Motor neuron (in vitro differentiated cells): ENCODE measurements at regions not wholly inside any gene's neighbourhood (a gene's known extent, or its start where the extent isn't known, plus 50 kb on each side); places are given as distances from the start of the nearest gene placed in this dataset.
A peak's percentile ranks its signal among the peaks of the same experiment; 100 is the strongest.

Source experiments
- ATAC-seq, 8 experiments: fragments of 200-7000 bp; cut with Tn5 transposase; replicated peaks in 6 of 8; 2 replicates each; pipeline ENCODE4 v1.8.0; 2021; ENCODE audit warnings: mild to moderate bottlenecking in 8 of 8, moderate library complexity in 8 of 8
- H3K27ac ChIP-seq, 2 donors: fragments of 250-450 bp; sonication (Bioruptor Pico); 2 replicates each; pipeline ENCODE4 v1.9.0; 2021; ENCODE audit warnings: antibody characterized with exemption in 2 of 2, mild to moderate bottlenecking in 2 of 2, moderate library complexity in 1 of 2
- H3K4me1 ChIP-seq, 2 donors: fragments of 250-450 bp; sonication (Bioruptor Pico); replicated peaks in 1 of 2; 2 replicates each; pipeline ENCODE4 v1.6.1; 2021; ENCODE audit warnings: antibody characterized with exemption in 2 of 2, mild to moderate bottlenecking in 2 of 2, moderate library complexity in 1 of 2
- H3K4me3 ChIP-seq, 5 donors: fragments of 250-450 bp; sonication (Bioruptor Pico); 2 replicates each; pipeline ENCODE4 v1.9.0; 2021; ENCODE audit warnings: antibody characterized with exemption in 5 of 5, mild to moderate bottlenecking in 5 of 5, moderate library complexity in 4 of 5
- WGBS, 10 experiments: fragments of 450-650 bp; shearing (Covaris generic); methylation state at CpG; one replicate each; pipeline ENCODE4 v1.0.0; 2022; 5-methylcytosine and 5-hydroxymethylcytosine counted together
- in situ Hi-C, 9 experiments: fragments of 400-800 bp; cut with MboI; loops; one replicate each; pipeline ENCODE4 v1.15.0; 2021; ENCODE audit warnings: low sequenced_read_pairs in 9 of 9, low pct_unique_long_range_greater_than_20kb in 2 of 9; ENCODE audit not compliant: unreplicated experiment in 9 of 9

DNA sequence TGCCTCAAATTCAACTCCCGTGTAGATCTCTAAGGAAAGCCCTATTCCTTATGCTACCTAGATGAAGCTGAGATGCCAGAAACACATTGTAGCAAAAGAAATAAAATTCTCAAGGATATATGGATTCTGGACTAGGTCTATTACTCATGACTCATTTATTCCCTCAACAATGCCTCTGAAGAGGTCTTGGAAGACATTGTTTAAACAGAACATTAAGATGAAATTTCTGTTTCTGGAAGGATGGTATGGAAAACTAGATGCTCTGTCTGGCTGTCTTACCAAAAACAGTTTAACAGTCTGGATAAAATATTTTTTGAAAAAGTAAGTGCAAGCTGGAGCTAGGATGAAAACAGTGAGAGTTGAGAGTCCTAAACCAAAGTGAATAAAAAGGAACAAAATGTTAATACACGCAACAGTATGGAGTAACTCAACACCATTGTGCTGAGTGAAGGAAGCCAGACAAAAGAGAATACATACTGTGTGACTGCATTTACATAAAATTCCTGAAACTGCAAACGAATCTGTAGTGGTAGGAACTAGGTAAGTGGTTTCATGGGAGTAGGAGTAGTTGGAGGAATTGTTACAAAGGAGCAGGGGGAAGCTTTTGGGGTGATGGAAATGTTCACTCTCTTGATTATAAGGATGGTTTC is 59.3 kb upstream of the GNG12 start:
- H3K4me1 ChIP-seq = peaks cover 34 to 38% of the 10 kb centered on the region in 2 donors
- in situ Hi-C loops = no loop called here
- no peak overlapping the region for H3K27ac ChIP-seq
- ATAC-seq = no peak
- 30 to 90% (median 51%) methylated on average over 1 to 3 of the region's 3 CpGs for WGBS, 10 experiments
- no peak overlapping the region for H3K4me3 ChIP-seq

DNA sequence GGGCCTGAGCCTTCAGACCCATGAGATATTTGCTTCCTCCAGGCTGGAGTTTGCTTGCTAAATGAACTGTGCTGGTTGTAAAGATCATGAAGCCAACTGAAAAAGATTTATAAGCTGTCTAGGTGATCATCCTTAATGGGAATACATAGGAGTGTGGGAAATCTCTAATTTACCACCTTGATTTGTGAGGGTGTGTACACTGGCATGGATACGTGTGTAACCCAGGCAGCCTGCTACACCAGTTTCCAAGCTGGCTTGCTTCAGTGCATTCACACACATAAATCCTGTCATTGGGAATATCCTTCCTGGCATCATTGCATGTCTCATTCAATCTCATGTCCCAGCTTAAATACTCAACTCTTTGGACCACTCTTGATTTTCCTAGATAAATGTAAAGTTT is 57.6 kb upstream of the GNG12 start:
- ATAC-seq = peak in 4 of 8 experiments; percentile 20 to 74 (median 46)
- WGBS, 10 experiments = 88 to 100% (median 100%) methylated on average over 1 of the region's 1 CpG; no CpG with 5 or more reads in 5 of the 10 experiments
- in situ Hi-C loops = no loop called here

GRCh38 chr1:67889953-67890567 is 56.8 kb upstream of the GNG12 start:
- peak in 7 of 8 experiments; percentile 65 to 96 (median 75) for ATAC-seq
- Histone ChIP-seq H3K4me1 (peaks cover 16 to 20% of the 10 kb centered on the region in 2 donors), H3K4me3 (no peak overlapping the region), H3K27ac (no peak overlapping the region)
- in situ Hi-C loops = no loop called here

More for the DNA sequence above, 57.6 kb upstream of the GNG12 start:
- H3K4me3 ChIP-seq = no peak overlapping the region
- H3K4me1 ChIP-seq = peaks cover 18 to 23% of the 10 kb centered on the region in 2 donors
- no peak overlapping the region for H3K27ac ChIP-seq

DNA sequence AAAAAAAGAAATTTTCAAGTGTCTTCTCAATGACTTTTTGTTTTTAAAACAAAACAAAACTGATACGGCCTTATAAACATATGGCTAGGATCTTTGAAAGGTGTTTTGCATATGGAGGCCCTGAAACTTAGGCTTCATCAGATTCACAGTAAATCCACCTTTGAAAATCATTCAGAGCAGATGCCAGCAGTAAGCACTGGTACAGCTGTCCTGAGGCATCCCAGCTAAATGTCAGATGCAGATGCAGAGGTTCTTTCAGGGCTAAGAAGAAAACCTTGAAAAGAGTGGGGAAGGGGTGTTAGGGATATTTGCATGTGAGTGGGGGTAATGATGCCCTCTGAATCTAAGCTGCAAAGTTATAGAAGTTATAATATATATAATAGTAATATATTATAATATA is 56.2 kb upstream of the GNG12 start:
- H3K4me3 ChIP-seq = no peak overlapping the region
- no peak for ATAC-seq
- H3K27ac ChIP-seq = no peak overlapping the region
- in situ Hi-C loops = no loop called here
- WGBS, 10 experiments = 60 to 91% (median 85%) methylated on average over 1 of the region's 1 CpG; no CpG with 5 or more reads in 2 of the 10 experiments
- peaks cover 16 to 20% of the 10 kb centered on the region in 2 donors for H3K4me1 ChIP-seq

DNA sequence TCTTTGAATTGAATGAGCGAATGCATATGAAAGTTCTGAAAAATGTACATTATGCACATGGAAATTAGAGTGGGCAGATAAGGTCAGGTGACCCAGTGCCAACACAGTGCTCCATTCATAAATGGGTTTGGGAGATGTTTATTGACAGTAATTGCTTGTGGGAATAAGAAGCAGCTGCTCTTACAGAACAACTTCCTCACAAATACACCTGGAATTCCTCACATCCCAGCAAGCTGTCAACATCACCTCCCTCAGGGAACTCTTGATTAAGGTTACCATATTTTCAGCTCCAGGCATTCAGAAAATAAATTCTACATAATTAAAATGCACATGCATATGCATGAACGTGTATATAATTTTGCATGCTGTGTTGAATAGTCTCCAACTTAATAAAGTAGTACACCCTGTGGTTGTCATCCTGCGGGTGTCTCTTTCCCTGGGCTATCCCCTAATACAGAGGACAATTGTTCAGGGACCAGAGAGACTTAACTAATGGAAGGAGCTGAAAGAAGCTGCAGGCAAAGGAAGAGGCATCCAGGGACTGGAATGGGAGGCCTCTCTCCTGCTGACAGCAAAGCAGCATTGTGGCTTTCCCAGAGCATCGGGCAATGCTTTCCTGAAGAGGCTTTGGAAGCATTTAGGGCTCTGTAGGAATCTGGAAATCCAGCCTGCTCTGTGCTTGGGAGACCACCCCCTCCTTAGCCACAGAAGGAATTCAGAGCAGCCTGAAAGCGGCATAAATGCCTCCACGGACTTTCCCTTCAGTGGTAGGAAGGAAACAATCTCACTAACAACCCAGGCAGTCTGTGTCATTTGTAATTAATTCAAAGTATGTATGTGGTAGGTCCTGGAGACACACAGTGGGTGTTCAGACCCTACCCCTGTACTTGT is 55.2 kb upstream of the GNG12 start:
- no peak overlapping the region for H3K27ac ChIP-seq
- no peak overlapping the region for H3K4me3 ChIP-seq
- peak in 6 of 8 experiments; percentile 27 to 89 (median 48) for ATAC-seq
- 0 to 72% (median 37%) methylated on average over 2 to 6 of the region's 6 CpGs for WGBS, 10 experiments
- H3K4me1 ChIP-seq = peaks cover 16 to 20% of the 10 kb centered on the region in 2 donors
- in situ Hi-C loops = no loop called here

- no peak overlapping the region for H3K27ac ChIP-seq
- no peak overlapping the region for H3K4me3 ChIP-seq
- WGBS, 10 experiments = 0 to 100% (median 73%) methylated on average over 1 to 2 of the region's 2 CpGs
- peaks cover 10 to 17% of the 10 kb centered on the region in 2 donors for H3K4me1 ChIP-seq
- ATAC-seq = no peak
- in situ Hi-C loops = no loop called here
Observed at GRCh38 chr1:67887146-67887545, 53.9 kb upstream of the GNG12 start.

GRCh38 chr1:67886076-67886475 is 52.8 kb upstream of the GNG12 start:
- in situ Hi-C loops = no loop called here
- WGBS, 10 experiments = 79 to 100% (median 100%) methylated on average over 1 to 2 of the region's 2 CpGs; no CpG with 5 or more reads in 5 of the 10 experiments
- H3K4me1 ChIP-seq = peaks cover 10 to 17% of the 10 kb centered on the region in 2 donors

GRCh38 chr1:67883069-67883468 is 49.8 kb upstream of the GNG12 start:
- in situ Hi-C loops = no loop called here
- no peak overlapping the region for H3K27ac ChIP-seq
- WGBS, 10 experiments = 21 to 100% (median 67%) methylated on average over 1 to 2 of the region's 2 CpGs; no CpG with 5 or more reads in 1 of the 10 experiments
- peaks cover 3 to 7% of the 10 kb centered on the region in 2 donors for H3K4me1 ChIP-seq
- ATAC-seq = peak in 1 of 8 experiments; percentile 10
- H3K4me3 ChIP-seq = no peak overlapping the region

More at GRCh38 chr1:67886076-67886475, 52.8 kb upstream of the GNG12 start:
- Histone ChIP-seq H3K27ac (no peak overlapping the region), H3K4me3 (no peak overlapping the region)
- no peak for ATAC-seq
